GM23338 (cell line): ENCODE measurements at regions not wholly inside any gene's neighbourhood (a gene's known extent, or its start where the extent isn't known, plus 50 kb on each side); places are given as distances from the start of the nearest gene placed in this dataset.

Experiments
- ATAC-seq: fragments of 200-7000 bp; cut with Tn5 transposase; 3 replicates; pipeline ENCODE4 v1.9.1; 2020
- DNase-seq: peaks from one replicate; pipeline ENCODE4 v3.0.0-alpha.2; 2015; ENCODE audit warnings: low spot score
- H2AFZ ChIP-seq: fragments of 200-600 bp; sonication (generic); 2 replicates; pipeline ENCODE4 v1.8.0; 2016; ENCODE audit warnings: antibody characterized with exemption, mild to moderate bottlenecking, moderate library complexity
- H3F3A ChIP-seq: fragments of 200-600 bp; sonication (generic); replicated peaks from 2 replicates; pipeline ENCODE4 v1.8.0; 2017; ENCODE audit warnings: antibody characterized with exemption, mixed run types, low read depth
- H3K27ac ChIP-seq: fragments of 200-600 bp; sonication (generic); 2 replicates; pipeline ENCODE4 v1.6.1; 2016; ENCODE audit warnings: low read depth
- H3K27me3 ChIP-seq: fragments of 200-600 bp; sonication (generic); 2 replicates; pipeline ENCODE4 v1.8.0; 2016; ENCODE audit warnings: mild to moderate bottlenecking, mixed run types, moderate library complexity; ENCODE audit not compliant: insufficient read depth
- H3K36me3 ChIP-seq: fragments of 200-600 bp; sonication (generic); 2 replicates; pipeline ENCODE4 v1.8.0; 2016; ENCODE audit warnings: mild to moderate bottlenecking; ENCODE audit not compliant: insufficient read depth
- H3K4me1 ChIP-seq: fragments of 200-600 bp; sonication (generic); 2 replicates; pipeline ENCODE4 v1.8.0; 2016; ENCODE audit warnings: mild to moderate bottlenecking, moderate library complexity; ENCODE audit not compliant: insufficient read depth
- H3K4me2 ChIP-seq: fragments of 200-600 bp; sonication (generic); 2 replicates; pipeline ENCODE4 v1.7.1; 2017; ENCODE audit warnings: mixed run types
- H3K4me3 ChIP-seq: fragments of 200-600 bp; sonication (generic); 2 replicates; pipeline ENCODE4 v1.6.1; 2016; ENCODE audit warnings: mixed run types
- H3K79me2 ChIP-seq: fragments of 200-600 bp; sonication (generic); replicated peaks from 2 replicates; pipeline ENCODE4 v1.8.0; 2017; ENCODE audit warnings: mild to moderate bottlenecking; ENCODE audit not compliant: insufficient read depth
- H3K9me2 ChIP-seq: fragments of 200-600 bp; sonication (generic); 2 replicates; pipeline ENCODE4 v1.8.0; 2017; ENCODE audit not compliant: insufficient read depth
- H4K20me1 ChIP-seq: fragments of 200-600 bp; sonication (generic); replicated peaks from 2 replicates; pipeline ENCODE4 v1.8.0; 2017; ENCODE audit warnings: mild to moderate bottlenecking; ENCODE audit not compliant: insufficient read depth
- H3K27ac Mint-ChIP-seq: 2 replicates; pipeline ENCODE4 v1.8.0; 2020; ENCODE audit warnings: inconsistent platforms, mild to moderate bottlenecking, moderate library complexity, mixed read lengths
- H3K27me3 Mint-ChIP-seq: 3 replicates; pipeline ENCODE4 v1.8.0; 2022; ENCODE audit warnings: low read depth, mild to moderate bottlenecking, moderate library complexity, mixed read lengths, inconsistent platforms; ENCODE audit not compliant: insufficient read depth, poor library complexity
- H3K36me3 Mint-ChIP-seq: 3 replicates; pipeline ENCODE4 v1.8.0; 2021; ENCODE audit warnings: low read depth, mild to moderate bottlenecking, inconsistent platforms, moderate library complexity, mixed read lengths
- H3K4me1 Mint-ChIP-seq: 3 replicates; pipeline ENCODE4 v1.8.0; 2020; ENCODE audit warnings: mild to moderate bottlenecking, inconsistent platforms, mixed read lengths
- H3K4me3 Mint-ChIP-seq: 3 replicates; pipeline ENCODE4 v1.8.0; 2021; ENCODE audit warnings: moderate library complexity, mild to moderate bottlenecking, inconsistent platforms, mixed read lengths
- H3K9me3 Mint-ChIP-seq: 3 replicates; pipeline ENCODE4 v1.8.0; 2020; ENCODE audit warnings: moderate library complexity, mild to moderate bottlenecking, inconsistent platforms, mixed read lengths
- JUNB ChIP-seq: IDR thresholded peaks from one replicate; pipeline ENCODE4 v1.6.1; 2016; ENCODE audit warnings: antibody characterized with exemption; ENCODE audit not compliant: unreplicated experiment
- ZNF114 ChIP-seq: fragments of 250-450 bp; sonication (Bioruptor Pico); IDR thresholded peaks from 2 replicates; pipeline ENCODE4 v1.5.0; 2020; ENCODE audit warnings: mild to moderate bottlenecking, moderate library complexity
- TF ChIP-seq, protein P1 (sequence below): fragments of 250-450 bp; sonication (Bioruptor Pico); IDR thresholded peaks from 2 replicates; pipeline ENCODE4 v1.5.0; 2020; ENCODE audit warnings: mild to moderate bottlenecking, moderate library complexity
- TF ChIP-seq, protein P2 (sequence below): IDR thresholded peaks from 2 replicates; pipeline ENCODE4 v1.6.1; 2016; ENCODE audit warnings: antibody characterized with exemption
- TF ChIP-seq, protein P3 (sequence below), 2 experiments: fragments of 200-600 bp in 1 of 2; sonication (generic) in 1 of 2; conservative IDR thresholded peaks; 2 replicates each; pipeline versions ENCODE4 v1.5.1 to v1.6.1; 2016 to 2017; ENCODE audit warnings: antibody characterized with exemption in 2 of 2, low read depth in 2 of 2, mild to moderate bottlenecking in 2 of 2, moderate library complexity in 1 of 2

DNA sequence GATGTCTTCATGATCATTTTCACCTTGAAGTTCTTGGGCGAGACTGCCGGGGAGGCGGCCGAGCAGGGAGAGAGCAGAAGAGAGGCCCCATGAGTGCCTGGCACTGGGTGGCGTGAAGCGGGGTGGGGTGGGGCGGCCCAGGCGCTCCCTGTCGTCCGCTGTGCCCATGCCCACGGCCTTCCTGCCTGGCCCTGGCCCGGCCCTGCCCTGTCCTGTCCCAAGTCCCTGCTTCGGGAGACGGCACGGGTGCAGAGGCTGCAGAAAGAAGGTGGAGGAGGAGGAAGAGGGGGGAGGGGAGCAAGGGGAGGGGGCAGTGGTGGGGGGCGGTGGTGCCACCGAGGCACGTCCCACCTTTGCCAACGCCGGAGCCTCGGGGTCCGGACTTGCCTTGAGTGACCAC, 118.4 kb downstream of the PTPRS start:
- H3K27ac Mint-ChIP-seq, result no peak overlapping the region
- no peak overlapping the region for H2AFZ ChIP-seq
- no peaks in the 10 kb centered on the region for H3K9me2 ChIP-seq
- no peaks in the 10 kb centered on the region for H3K79me2 ChIP-seq
- TF ChIP-seq, protein P1, sequence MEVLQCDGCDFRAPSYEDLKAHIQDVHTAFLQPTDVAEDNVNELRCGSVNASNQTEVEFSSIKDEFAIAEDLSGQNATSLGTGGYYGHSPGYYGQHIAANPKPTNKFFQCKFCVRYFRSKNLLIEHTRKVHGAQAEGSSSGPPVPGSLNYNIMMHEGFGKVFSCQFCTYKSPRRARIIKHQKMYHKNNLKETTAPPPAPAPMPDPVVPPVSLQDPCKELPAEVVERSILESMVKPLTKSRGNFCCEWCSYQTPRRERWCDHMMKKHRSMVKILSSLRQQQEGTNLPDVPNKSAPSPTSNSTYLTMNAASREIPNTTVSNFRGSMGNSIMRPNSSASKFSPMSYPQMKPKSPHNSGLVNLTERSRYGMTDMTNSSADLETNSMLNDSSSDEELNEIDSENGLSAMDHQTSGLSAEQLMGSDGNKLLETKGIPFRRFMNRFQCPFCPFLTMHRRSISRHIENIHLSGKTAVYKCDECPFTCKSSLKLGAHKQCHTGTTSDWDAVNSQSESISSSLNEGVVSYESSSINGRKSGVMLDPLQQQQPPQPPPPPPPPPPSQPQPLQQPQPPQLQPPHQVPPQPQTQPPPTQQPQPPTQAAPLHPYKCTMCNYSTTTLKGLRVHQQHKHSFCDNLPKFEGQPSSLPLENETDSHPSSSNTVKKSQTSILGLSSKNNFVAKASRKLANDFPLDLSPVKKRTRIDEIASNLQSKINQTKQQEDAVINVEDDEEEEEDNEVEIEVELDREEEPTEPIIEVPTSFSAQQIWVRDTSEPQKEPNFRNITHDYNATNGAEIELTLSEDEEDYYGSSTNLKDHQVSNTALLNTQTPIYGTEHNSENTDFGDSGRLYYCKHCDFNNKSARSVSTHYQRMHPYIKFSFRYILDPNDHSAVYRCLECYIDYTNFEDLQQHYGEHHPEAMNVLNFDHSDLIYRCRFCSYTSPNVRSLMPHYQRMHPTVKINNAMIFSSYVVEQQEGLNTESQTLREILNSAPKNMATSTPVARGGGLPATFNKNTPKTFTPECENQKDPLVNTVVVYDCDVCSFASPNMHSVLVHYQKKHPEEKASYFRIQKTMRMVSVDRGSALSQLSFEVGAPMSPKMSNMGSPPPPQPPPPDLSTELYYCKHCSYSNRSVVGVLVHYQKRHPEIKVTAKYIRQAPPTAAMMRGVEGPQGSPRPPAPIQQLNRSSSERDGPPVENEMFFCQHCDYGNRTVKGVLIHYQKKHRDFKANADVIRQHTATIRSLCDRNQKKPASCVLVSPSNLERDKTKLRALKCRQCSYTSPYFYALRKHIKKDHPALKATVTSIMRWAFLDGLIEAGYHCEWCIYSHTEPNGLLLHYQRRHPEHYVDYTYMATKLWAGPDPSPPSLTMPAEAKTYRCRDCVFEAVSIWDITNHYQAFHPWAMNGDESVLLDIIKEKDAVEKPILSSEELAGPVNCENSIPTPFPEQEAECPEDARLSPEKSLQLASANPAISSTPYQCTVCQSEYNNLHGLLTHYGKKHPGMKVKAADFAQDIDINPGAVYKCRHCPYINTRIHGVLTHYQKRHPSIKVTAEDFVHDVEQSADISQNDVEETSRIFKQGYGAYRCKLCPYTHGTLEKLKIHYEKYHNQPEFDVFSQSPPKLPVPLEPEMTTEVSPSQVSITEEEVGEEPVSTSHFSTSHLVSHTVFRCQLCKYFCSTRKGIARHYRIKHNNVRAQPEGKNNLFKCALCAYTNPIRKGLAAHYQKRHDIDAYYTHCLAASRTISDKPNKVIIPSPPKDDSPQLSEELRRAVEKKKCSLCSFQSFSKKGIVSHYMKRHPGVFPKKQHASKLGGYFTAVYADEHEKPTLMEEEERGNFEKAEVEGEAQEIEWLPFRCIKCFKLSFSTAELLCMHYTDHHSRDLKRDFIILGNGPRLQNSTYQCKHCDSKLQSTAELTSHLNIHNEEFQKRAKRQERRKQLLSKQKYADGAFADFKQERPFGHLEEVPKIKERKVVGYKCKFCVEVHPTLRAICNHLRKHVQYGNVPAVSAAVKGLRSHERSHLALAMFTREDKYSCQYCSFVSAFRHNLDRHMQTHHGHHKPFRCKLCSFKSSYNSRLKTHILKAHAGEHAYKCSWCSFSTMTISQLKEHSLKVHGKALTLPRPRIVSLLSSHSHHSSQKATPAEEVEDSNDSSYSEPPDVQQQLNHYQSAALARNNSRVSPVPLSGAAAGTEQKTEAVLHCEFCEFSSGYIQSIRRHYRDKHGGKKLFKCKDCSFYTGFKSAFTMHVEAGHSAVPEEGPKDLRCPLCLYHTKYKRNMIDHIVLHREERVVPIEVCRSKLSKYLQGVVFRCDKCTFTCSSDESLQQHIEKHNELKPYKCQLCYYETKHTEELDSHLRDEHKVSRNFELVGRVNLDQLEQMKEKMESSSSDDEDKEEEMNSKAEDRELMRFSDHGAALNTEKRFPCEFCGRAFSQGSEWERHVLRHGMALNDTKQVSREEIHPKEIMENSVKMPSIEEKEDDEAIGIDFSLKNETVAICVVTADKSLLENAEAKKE (CRISPR knock-in tag), result no peak
- no peak overlapping the region for H3K4me2 ChIP-seq
- H4K20me1 ChIP-seq, result peaks cover 7% of the 10 kb centered on the region
- H3K27me3 Mint-ChIP-seq, result peaks cover 14% of the 10 kb centered on the region
- no peak overlapping the region for H3K27ac ChIP-seq
- no peaks in the 10 kb centered on the region for H3K9me3 Mint-ChIP-seq
- H3K4me3 ChIP-seq, result no peak overlapping the region
- H3K4me1 ChIP-seq, result no peaks in the 10 kb centered on the region
- H3K4me3 Mint-ChIP-seq, result no peak overlapping the region
- H3K36me3 ChIP-seq, result peaks cover 32% of the 10 kb centered on the region
- no peak for ATAC-seq
- no peaks in the 10 kb centered on the region for H3F3A ChIP-seq
- peaks cover 3% of the 10 kb centered on the region; the same call in 2 of the 3 replicates for H3K4me1 Mint-ChIP-seq
- H3K36me3 Mint-ChIP-seq, result peaks cover 61% of the 10 kb centered on the region
- no peak for DNase-seq
- no peaks in the 10 kb centered on the region for H3K27me3 ChIP-seq

DNA sequence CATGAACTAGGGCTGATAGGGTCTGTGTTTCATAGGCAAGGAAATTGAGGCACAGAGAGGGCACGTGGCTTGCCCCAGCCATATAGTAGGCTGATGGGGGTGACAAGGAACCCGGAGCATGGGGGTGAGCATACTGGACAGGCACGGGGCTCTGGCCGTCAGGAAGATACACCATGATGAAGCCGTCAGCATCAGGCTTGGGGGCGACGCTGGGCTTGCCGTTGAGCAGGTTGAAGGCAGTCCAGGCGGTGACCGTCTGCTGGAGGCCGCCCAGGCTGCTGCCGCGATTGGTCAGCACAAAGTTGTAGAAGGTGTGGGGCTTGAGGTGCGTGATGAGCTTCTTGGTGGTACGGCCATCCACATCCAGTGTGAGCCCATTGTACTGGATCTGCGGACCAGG, 119.7 kb downstream of the PTPRS start:
- Mint-ChIP-seq H3K36me3 (peaks cover 74% of the 10 kb centered on the region), H3K4me3 (no peak overlapping the region), H3K27ac (no peak overlapping the region), H3K27me3 (peaks cover 9% of the 10 kb centered on the region), H3K9me3 (no peaks in the 10 kb centered on the region; the same call in 2 of the 3 replicates), H3K4me1 (peaks cover 3% of the 10 kb centered on the region; the same call in 2 of the 3 replicates)
- H3K4me1 ChIP-seq, result no peaks in the 10 kb centered on the region
- H3K27ac ChIP-seq, result no peak overlapping the region
- no peak overlapping the region for H2AFZ ChIP-seq
- no peaks in the 10 kb centered on the region for H3F3A ChIP-seq
- ATAC-seq, result no peak
- DNase-seq, result no peak
- H4K20me1 ChIP-seq, result peaks cover 7% of the 10 kb centered on the region
- no peaks in the 10 kb centered on the region for H3K9me2 ChIP-seq
- H3K79me2 ChIP-seq, result no peaks in the 10 kb centered on the region
- H3K4me3 ChIP-seq, result no peak overlapping the region
- peaks cover 38% of the 10 kb centered on the region for H3K36me3 ChIP-seq
- H3K27me3 ChIP-seq, result no peaks in the 10 kb centered on the region
- H3K4me2 ChIP-seq, result no peak overlapping the region
- TF ChIP-seq ZNF114 (CRISPR knock-in tag), result no peak
- TF ChIP-seq, protein P2, sequence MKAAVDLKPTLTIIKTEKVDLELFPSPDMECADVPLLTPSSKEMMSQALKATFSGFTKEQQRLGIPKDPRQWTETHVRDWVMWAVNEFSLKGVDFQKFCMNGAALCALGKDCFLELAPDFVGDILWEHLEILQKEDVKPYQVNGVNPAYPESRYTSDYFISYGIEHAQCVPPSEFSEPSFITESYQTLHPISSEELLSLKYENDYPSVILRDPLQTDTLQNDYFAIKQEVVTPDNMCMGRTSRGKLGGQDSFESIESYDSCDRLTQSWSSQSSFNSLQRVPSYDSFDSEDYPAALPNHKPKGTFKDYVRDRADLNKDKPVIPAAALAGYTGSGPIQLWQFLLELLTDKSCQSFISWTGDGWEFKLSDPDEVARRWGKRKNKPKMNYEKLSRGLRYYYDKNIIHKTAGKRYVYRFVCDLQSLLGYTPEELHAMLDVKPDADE, result no peak
- TF ChIP-seq, protein P3, sequence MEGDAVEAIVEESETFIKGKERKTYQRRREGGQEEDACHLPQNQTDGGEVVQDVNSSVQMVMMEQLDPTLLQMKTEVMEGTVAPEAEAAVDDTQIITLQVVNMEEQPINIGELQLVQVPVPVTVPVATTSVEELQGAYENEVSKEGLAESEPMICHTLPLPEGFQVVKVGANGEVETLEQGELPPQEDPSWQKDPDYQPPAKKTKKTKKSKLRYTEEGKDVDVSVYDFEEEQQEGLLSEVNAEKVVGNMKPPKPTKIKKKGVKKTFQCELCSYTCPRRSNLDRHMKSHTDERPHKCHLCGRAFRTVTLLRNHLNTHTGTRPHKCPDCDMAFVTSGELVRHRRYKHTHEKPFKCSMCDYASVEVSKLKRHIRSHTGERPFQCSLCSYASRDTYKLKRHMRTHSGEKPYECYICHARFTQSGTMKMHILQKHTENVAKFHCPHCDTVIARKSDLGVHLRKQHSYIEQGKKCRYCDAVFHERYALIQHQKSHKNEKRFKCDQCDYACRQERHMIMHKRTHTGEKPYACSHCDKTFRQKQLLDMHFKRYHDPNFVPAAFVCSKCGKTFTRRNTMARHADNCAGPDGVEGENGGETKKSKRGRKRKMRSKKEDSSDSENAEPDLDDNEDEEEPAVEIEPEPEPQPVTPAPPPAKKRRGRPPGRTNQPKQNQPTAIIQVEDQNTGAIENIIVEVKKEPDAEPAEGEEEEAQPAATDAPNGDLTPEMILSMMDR (conservative IDR thresholded peaks at IDR 0.05; ENCODE audit: low read depth in 2 of 2), result no peak
- TF ChIP-seq JUNB, result no peak
